PC-3 (cell line): ENCODE measurements at regions not wholly inside any gene's neighbourhood (a gene's known extent, or its start where the extent isn't known, plus 50 kb on each side); places are given as distances from the start of the nearest gene placed in this dataset.

Experiments
- ATAC-seq: fragments of 200-7000 bp; cut with Tn5 transposase; 2 replicates; pipeline ENCODE4 v1.9.1; 2020; ENCODE audit warnings: mild to moderate bottlenecking, moderate library complexity
- BruUV-seq: library from RNA; stranded (reverse); fragments of 400-500 nt; replicated peaks from 2 replicates; lab custom pipeline; 2021; lab: Mats Ljungman, UMichigan
- CTCF ChIA-PET: fragments of 300-600 bp; sonication (Branson Sonifier 250); formaldehyde crosslinking; loops from one replicate; lab custom pipeline; 2022; ENCODE audit warnings: antibody characterized with exemption; lab: Charles Lee
- POLR2A ChIA-PET: fragments of 300-600 bp; sonication (Branson Sonifier 250); formaldehyde crosslinking; loops from one replicate; lab custom pipeline; 2022; ENCODE audit warnings: antibody characterized with exemption; ENCODE audit not compliant: unreplicated experiment; lab: Charles Lee
- DNase-seq: peaks from one replicate; pipeline ENCODE4 v3.0.0-alpha.2; 2015
- H2AFZ ChIP-seq: fragments of 300-600 bp; sonication (generic); 2 replicates; pipeline ENCODE4 v1.6.0; 2016; ENCODE audit warnings: antibody characterized with exemption, low read length
- H3F3A ChIP-seq: fragments of 300-600 bp; sonication (generic); one replicate; pipeline ENCODE4 v1.6.0; 2017; ENCODE audit warnings: antibody characterized with exemption, low read length, control low read depth, mild to moderate bottlenecking; ENCODE audit not compliant: unreplicated experiment
- H3K27ac ChIP-seq: fragments of 300-600 bp; sonication (generic); 2 replicates; pipeline ENCODE4 v1.5.1; 2016; ENCODE audit warnings: mild to moderate bottlenecking, low read length
- H3K27me3 ChIP-seq: fragments of 300-600 bp; sonication (generic); 2 replicates; pipeline ENCODE4 v1.6.1; 2016; ENCODE audit warnings: low read length, mixed read lengths
- H3K36me3 ChIP-seq: fragments of 300-600 bp; sonication (generic); 2 replicates; pipeline ENCODE4 v1.6.1; 2016; ENCODE audit warnings: low read depth, mixed run types, low read length, mixed read lengths
- H3K4me1 ChIP-seq: fragments of 300-600 bp; sonication (generic); 2 replicates; pipeline ENCODE4 v1.5.1; 2016; ENCODE audit warnings: low read length; ENCODE audit not compliant: insufficient read depth
- H3K4me2 ChIP-seq: fragments of 300-600 bp; sonication (generic); 2 replicates; pipeline ENCODE4 v1.6.0; 2016; ENCODE audit warnings: low read length
- H3K4me3 ChIP-seq: fragments of 300-600 bp; sonication (generic); 2 replicates; pipeline ENCODE4 v1.5.1; 2016; ENCODE audit warnings: mild to moderate bottlenecking, low read length, mixed read lengths
- H3K79me2 ChIP-seq: fragments of 300-600 bp; sonication (generic); 2 replicates; pipeline ENCODE4 v1.6.1; 2017; ENCODE audit warnings: low read length, mixed read lengths
- H3K9ac ChIP-seq: fragments of 300-600 bp; sonication (generic); 2 replicates; pipeline ENCODE4 v1.6.0; 2016; ENCODE audit warnings: mild to moderate bottlenecking, low read length
- H3K9me2 ChIP-seq: fragments of 300-600 bp; sonication (generic); replicated peaks from 2 replicates; pipeline ENCODE4 v1.6.1; 2016; ENCODE audit warnings: mixed run types, low read length, mixed read lengths
- H3K9me3 ChIP-seq: fragments of 300-600 bp; sonication (generic); 2 replicates; pipeline ENCODE4 v1.6.1; 2016; ENCODE audit warnings: low read length, mixed read lengths
- H4K20me1 ChIP-seq: fragments of 300-600 bp; sonication (generic); 2 replicates; pipeline ENCODE4 v1.6.1; 2016; ENCODE audit warnings: low read length, mixed read lengths
- EZH2 ChIP-seq: fragments of 300-600 bp; sonication (generic); IDR thresholded peaks from one replicate; pipeline ENCODE4 v1.6.1; 2017; ENCODE audit warnings: antibody characterized with exemption, mild to moderate bottlenecking, low read length; ENCODE audit not compliant: unreplicated experiment
- EZH2phosphoT487 ChIP-seq: fragments of 300-600 bp; sonication (generic); IDR thresholded peaks from 2 replicates; pipeline ENCODE4 v1.6.1; 2018; ENCODE audit warnings: mild to moderate bottlenecking, antibody characterized with exemption, low read length, borderline replicate concordance
- intact Hi-C: fragments of 100-400 bp; cut with micrococcal nuclease; formaldehyde crosslinking; loops from 2 replicates; pipeline ENCODE4 v1.9.0; 2023
- TF ChIP-seq, protein P1 (sequence below): fragments of 300-600 bp; sonication (generic); conservative IDR thresholded peaks from 2 replicates; pipeline ENCODE4 v1.5.1; 2017; ENCODE audit warnings: antibody characterized with exemption, low read depth, mild to moderate bottlenecking, low read length

GRCh38 chr2:66730441-66730840 lies 295.5 kb downstream of the MEIS1 start:
- no TSS peak for BruUV-seq
- CTCF ChIA-PET = no interaction called here
- H3K4me3 ChIP-seq = no peak overlapping the region
- DNase-seq (no peak), ATAC-seq (no peak)
- no peaks in the 10 kb centered on the region for H3K9me2 ChIP-seq
- H3K27me3 ChIP-seq = peaks cover 8% of the 10 kb centered on the region; the same call in 1 of the 2 replicates
- intact Hi-C loops = no loop called here
- no peaks in the 10 kb centered on the region for H3K36me3 ChIP-seq
- no peaks in the 10 kb centered on the region for H3K9me3 ChIP-seq
- no peaks in the 10 kb centered on the region for H4K20me1 ChIP-seq
- POLR2A ChIA-PET = no interaction called here
- no peaks in the 10 kb centered on the region for H3K4me1 ChIP-seq
- no peak overlapping the region for H2AFZ ChIP-seq
- no peak overlapping the region for H3K4me2 ChIP-seq
- no peak overlapping the region for H3K9ac ChIP-seq
- no peaks in the 10 kb centered on the region for H3K79me2 ChIP-seq
- TF ChIP-seq, protein P1, sequence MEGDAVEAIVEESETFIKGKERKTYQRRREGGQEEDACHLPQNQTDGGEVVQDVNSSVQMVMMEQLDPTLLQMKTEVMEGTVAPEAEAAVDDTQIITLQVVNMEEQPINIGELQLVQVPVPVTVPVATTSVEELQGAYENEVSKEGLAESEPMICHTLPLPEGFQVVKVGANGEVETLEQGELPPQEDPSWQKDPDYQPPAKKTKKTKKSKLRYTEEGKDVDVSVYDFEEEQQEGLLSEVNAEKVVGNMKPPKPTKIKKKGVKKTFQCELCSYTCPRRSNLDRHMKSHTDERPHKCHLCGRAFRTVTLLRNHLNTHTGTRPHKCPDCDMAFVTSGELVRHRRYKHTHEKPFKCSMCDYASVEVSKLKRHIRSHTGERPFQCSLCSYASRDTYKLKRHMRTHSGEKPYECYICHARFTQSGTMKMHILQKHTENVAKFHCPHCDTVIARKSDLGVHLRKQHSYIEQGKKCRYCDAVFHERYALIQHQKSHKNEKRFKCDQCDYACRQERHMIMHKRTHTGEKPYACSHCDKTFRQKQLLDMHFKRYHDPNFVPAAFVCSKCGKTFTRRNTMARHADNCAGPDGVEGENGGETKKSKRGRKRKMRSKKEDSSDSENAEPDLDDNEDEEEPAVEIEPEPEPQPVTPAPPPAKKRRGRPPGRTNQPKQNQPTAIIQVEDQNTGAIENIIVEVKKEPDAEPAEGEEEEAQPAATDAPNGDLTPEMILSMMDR = no peak
- TF ChIP-seq EZH2phosphoT487 = no peak
- no peak for TF ChIP-seq EZH2
- no peak overlapping the region for H3K27ac ChIP-seq
- H3F3A ChIP-seq = no peaks in the 10 kb centered on the region

DNA sequence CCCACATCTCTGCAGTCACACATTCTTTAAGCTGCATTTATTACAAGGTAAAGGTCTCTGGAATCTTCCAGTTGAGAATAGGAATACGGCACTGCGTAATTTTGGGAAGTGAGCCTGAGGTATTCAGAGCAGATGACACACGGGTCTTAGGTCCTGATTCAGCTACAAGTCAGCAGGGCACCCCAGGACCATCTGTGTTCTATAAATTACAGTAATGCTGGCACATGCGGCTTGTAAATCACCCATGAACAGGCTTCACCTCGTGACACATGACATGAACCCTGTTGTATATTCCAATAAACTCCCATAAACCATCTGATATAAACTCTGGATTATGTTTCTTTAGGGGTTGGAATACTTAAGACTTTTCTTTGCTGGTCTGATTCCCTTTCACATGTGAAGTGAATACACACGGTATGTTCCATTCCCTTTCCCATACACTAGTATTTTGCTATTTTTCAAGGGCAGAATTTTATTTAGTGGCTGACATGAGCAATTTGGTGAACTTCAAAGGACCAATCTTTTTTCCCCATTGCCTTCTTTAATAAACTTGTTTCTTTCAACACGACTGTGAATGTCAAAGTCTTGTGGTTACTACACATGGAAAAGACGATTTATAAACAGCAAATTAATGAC lies 298.6 kb downstream of the MEIS1 start:
- no peaks in the 10 kb centered on the region for H3K9me2 ChIP-seq
- H2AFZ ChIP-seq = no peak overlapping the region
- H3K9ac ChIP-seq = no peak overlapping the region
- peaks cover 5% of the 10 kb centered on the region; the same call in 1 of the 2 replicates for H3K27me3 ChIP-seq
- no peaks in the 10 kb centered on the region for H3K4me1 ChIP-seq
- no peak overlapping the region for H3K4me3 ChIP-seq
- TF ChIP-seq EZH2 = no peak
- CTCF ChIA-PET = no interaction called here
- no peaks in the 10 kb centered on the region for H4K20me1 ChIP-seq
- H3K9me3 ChIP-seq = peaks cover 4% of the 10 kb centered on the region; the same call in 1 of the 2 replicates
- intact Hi-C loops = no loop called here
- ATAC-seq = no peak
- POLR2A ChIA-PET = no interaction called here
- H3K79me2 ChIP-seq = no peaks in the 10 kb centered on the region
- no peaks in the 10 kb centered on the region for H3F3A ChIP-seq
- no peaks in the 10 kb centered on the region for H3K36me3 ChIP-seq
- H3K4me2 ChIP-seq = no peak overlapping the region
- BruUV-seq = no TSS peak
- DNase-seq = no peak
- no peak overlapping the region for H3K27ac ChIP-seq

DNA sequence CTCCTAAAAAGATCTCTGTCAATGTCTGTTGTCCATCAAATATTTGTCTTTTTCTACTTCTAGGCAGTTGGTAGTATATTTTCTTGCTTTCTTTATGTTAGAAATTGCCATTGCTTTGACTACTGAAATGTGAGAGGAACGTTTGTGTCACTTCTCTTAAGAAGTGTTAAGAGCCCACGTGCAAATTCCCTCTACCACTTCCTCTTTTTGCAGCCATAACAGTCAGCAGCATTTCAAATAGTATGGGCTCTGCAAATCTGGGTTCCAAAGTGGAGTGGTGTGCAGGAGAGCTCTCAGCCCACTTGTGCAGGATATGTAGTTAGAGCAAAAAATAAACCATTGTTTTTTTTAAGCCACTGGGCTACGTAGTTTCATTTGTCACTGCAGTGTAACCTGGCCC lies 314.0 kb downstream of the MEIS1 start:
- DNase-seq (no peak), ATAC-seq (no peak)
- H4K20me1 ChIP-seq = no peaks in the 10 kb centered on the region
- intact Hi-C loops = no loop called here
- no peak overlapping the region for H3K4me3 ChIP-seq
- H3K27ac ChIP-seq = no peak overlapping the region
- no peaks in the 10 kb centered on the region for H3K79me2 ChIP-seq
- H3K9me3 ChIP-seq = no peaks in the 10 kb centered on the region
- TF ChIP-seq EZH2 = no peak
- TF ChIP-seq, protein P1 = no peak
- TF ChIP-seq EZH2phosphoT487 = no peak
- CTCF ChIA-PET = no interaction called here
- no peaks in the 10 kb centered on the region for H3K4me1 ChIP-seq
- H3K9me2 ChIP-seq = no peaks in the 10 kb centered on the region
- BruUV-seq = no TSS peak
- H3K27me3 ChIP-seq = peaks cover 8% of the 10 kb centered on the region; the same call in 1 of the 2 replicates
- H3K36me3 ChIP-seq = no peaks in the 10 kb centered on the region
- H3K4me2 ChIP-seq = no peak overlapping the region
- H3K9ac ChIP-seq = no peak overlapping the region
- H2AFZ ChIP-seq = no peak overlapping the region
- POLR2A ChIA-PET = no interaction called here
- H3F3A ChIP-seq = no peaks in the 10 kb centered on the region
